Colonic mucosa (tissue), 4 donors: ENCODE measurements at regions not wholly inside any gene's neighbourhood (a gene's known extent, or its start where the extent isn't known, plus 50 kb on each side); places are given as distances from the start of the nearest gene placed in this dataset.

Experiments used
- DNase-seq: peaks from one replicate; pipeline ENCODE4 v3.0.0-alpha.2; 2020
- H3K27ac ChIP-seq: fragments of 200-600 bp; one replicate; pipeline ENCODE4 v1.8.0; 2021
- H3K27me3 ChIP-seq: fragments of 200-600 bp; one replicate; pipeline ENCODE4 v1.8.0; 2021
- H3K36me3 ChIP-seq: fragments of 200-600 bp; one replicate; pipeline ENCODE4 v1.8.0; 2021
- H3K4me1 ChIP-seq: fragments of 200-600 bp; one replicate; pipeline ENCODE4 v1.8.0; 2021; ENCODE audit warnings: mild to moderate bottlenecking
- H3K4me3 ChIP-seq: fragments of 200-600 bp; one replicate; pipeline ENCODE4 v1.8.0; 2021
- H3K9ac ChIP-seq, 2 donors: one replicate each; pipeline ENCODE4 v1.7.0; 2013; ENCODE audit warnings: control low read depth in 2 of 2, low read depth in 2 of 2, low read length in 2 of 2
- H3K9me3 ChIP-seq: fragments of 200-600 bp; one replicate; pipeline ENCODE4 v1.8.0; 2021
- intact Hi-C: fragments of 100-400 bp; cut with DNase I; formaldehyde crosslinking; loops from one replicate; pipeline ENCODE4 v1.14.1; 2022
- TF ChIP-seq, protein P1 (sequence below): fragments of 200-600 bp; IDR thresholded peaks from one replicate; pipeline ENCODE4 v1.8.0; 2022; ENCODE audit warnings: antibody characterized with exemption, mild to moderate bottlenecking
- donor health status: healthy.
- donor health status: DM: no; HTN: no; CAD: no.
- donor health status: DM: no; HTN: no; CAD: no.

DNA sequence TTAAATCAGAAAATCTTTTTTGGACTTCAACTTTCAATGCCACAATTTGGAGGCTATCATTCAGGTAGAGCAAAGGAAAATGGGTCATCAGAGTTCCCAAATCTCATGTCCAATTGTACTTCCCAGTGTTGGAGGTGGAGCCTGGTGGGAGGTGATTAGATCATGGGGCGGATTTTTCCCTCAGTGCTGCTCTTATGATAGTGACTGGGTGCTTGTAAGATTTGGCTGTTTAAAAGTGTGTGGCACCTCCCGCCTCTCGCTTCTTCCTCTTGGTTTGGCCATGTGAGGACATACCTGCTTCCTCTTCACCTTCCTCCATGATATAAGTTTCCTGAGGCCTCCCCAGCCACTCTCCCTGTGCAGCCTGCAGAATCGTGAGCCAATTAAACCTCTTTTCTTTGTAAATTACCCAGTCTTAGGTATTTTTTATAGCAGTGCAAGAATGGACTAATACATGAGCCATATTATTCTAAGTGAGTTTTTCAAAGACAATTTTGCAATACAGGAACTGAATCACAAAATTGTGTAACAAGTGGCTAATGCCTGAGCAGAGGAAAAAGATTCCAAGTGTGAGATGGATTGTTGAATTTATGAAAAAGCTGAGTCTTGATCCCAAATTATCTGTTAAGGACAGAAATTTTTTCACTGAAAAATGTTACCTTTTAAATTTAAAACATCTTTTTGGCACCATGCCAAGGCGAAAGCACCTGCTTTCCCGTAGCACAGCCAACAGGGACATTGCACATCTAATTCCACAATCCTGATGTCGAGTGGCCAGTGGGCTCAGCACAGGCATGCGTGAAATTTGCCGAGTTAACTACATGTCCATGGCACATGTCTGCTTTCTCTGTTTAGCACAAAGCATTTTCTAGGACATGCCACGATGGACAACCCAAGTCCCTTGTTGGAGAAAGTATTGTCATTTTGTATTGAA is 150.9 kb downstream of the COL6A3 start:
- Histone ChIP-seq H3K9me3 (no peaks in the 10 kb centered on the region), H3K9ac (no peak overlapping the region), H3K4me3 (no peak overlapping the region), H3K27ac (no peak overlapping the region), H3K27me3 (no peaks in the 10 kb centered on the region), H3K36me3 (no peaks in the 10 kb centered on the region), H3K4me1 (no peaks in the 10 kb centered on the region)
- TF ChIP-seq, protein P1, sequence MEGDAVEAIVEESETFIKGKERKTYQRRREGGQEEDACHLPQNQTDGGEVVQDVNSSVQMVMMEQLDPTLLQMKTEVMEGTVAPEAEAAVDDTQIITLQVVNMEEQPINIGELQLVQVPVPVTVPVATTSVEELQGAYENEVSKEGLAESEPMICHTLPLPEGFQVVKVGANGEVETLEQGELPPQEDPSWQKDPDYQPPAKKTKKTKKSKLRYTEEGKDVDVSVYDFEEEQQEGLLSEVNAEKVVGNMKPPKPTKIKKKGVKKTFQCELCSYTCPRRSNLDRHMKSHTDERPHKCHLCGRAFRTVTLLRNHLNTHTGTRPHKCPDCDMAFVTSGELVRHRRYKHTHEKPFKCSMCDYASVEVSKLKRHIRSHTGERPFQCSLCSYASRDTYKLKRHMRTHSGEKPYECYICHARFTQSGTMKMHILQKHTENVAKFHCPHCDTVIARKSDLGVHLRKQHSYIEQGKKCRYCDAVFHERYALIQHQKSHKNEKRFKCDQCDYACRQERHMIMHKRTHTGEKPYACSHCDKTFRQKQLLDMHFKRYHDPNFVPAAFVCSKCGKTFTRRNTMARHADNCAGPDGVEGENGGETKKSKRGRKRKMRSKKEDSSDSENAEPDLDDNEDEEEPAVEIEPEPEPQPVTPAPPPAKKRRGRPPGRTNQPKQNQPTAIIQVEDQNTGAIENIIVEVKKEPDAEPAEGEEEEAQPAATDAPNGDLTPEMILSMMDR: no peak
- intact Hi-C loops: no loop called here
- DNase-seq: no peak

DNA sequence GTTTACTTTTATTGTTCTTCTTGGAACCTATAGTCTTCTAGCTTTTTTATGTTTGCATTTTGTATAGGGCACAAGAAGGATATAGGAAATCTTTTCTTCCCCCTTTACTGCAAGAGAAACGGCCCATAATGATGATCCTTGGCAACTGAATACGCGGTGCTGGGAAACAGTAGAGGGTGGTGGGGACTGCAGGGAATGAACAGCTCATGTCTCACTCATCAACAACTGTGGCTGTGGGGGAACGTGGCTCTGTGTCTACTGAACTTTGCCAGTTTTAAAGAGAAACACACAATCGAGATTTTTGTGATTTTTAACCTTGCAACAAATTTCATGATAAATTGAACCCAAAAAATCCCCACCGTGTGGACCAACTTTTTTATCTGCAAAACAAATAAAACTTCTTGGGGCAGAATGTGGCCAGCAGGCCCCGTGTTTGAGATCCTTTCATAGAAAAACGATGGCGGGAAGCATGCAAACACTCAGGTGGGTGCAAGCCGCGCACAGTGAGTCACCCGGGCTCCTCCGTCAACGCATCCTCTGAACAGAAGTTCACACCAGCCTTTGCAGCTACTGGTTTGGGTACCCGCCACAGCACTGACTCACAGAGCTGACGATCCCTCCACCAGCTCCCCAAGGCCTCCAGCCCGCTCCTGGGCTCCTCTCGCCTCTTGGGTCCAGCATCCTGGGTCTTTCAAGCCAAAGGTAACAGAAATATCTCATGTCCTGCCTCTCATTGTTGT is 149.3 kb downstream of the COL6A3 start:
- intact Hi-C loops: no loop called here
- Histone ChIP-seq H3K36me3 (no peaks in the 10 kb centered on the region), H3K27me3 (no peaks in the 10 kb centered on the region), H3K4me1 (no peaks in the 10 kb centered on the region), H3K4me3 (no peak overlapping the region), H3K27ac (no peak overlapping the region), H3K9me3 (no peaks in the 10 kb centered on the region), H3K9ac (no peak overlapping the region)
- no peak for DNase-seq
- TF ChIP-seq, protein P1: no peak

DNA sequence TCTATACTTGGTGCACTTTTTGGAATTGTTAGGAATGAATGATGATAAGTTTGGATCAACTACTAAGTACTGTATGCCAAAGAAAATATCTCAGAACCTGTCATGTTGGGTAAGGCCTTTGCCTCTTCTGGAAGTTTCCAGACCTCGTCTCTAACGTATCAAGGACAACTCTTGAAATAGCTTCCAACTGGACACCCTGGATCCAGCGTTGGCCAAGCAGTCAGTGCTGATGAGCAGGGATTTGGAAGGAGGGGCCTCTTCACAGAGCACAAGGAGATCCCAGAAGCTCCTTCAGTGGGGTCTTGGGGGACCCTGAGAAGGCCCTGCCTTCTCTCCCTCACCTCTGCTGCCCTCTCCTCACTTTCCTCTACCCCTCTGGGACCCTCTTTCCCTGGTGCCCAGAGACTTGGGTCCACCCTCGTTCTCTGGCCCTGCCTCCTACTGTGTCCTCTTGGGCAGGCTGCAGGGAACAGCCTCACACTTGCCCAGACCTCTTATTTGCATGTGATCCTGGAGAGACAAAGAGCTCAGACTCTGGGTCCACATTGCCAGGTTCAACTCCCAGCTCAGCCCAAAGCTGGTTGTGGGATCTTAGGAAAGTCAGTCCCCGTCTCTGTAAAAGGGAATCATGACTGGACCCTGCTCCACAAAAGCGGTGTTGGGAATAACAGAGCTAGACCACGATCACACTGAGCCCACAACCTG is 145.8 kb downstream of the COL6A3 start:
- Histone ChIP-seq H3K27me3 (no peaks in the 10 kb centered on the region), H3K36me3 (no peaks in the 10 kb centered on the region), H3K9me3 (no peaks in the 10 kb centered on the region), H3K4me3 (no peak overlapping the region), H3K9ac (no peak overlapping the region), H3K27ac (no peak overlapping the region), H3K4me1 (no peaks in the 10 kb centered on the region)
- TF ChIP-seq, protein P1: no peak
- intact Hi-C loops: no loop called here
- DNase-seq: no peak

DNA sequence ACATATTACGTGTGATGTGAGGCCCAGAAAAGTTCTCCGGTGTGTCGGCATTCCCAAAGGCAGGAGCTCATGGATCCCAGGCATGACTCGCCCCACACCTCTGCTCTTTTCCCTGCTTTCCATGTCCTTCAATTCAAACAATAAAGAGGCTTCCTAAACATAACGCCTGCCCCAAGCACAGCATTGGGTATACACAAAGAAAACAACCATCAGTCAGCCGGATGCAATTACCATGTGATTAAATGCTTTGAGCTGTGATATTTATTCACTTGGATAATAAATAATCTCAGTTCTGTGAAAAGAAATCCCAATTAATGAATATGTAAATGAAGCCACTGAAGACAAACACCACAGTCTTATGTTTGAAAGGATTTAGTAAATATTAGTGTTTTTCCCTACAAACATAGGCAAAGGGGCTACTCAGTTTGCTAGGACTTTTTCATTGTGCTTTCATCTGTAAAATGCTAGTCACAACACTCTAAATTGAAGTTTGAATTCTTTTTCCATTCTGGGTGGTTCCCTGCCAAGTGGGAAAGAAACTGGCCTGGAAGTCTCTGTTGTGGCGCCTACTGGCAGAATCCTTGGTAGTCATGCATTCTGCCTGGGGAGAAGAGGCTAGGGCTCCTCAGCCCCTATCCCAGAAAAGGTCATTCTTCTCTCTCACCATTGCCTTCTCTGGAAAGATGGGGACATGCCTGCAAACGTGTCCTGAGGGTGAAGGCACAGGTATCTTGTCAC is 144.7 kb downstream of the COL6A3 start:
- no peak for DNase-seq
- TF ChIP-seq, protein P1: no peak
- H3K4me3 ChIP-seq: no peak overlapping the region
- H3K9me3 ChIP-seq: no peaks in the 10 kb centered on the region
- H3K36me3 ChIP-seq: no peaks in the 10 kb centered on the region
- no peaks in the 10 kb centered on the region for H3K4me1 ChIP-seq
- H3K9ac ChIP-seq: no peak overlapping the region
- no peak overlapping the region for H3K27ac ChIP-seq
- H3K27me3 ChIP-seq: no peaks in the 10 kb centered on the region
- intact Hi-C loops: no loop called here

DNA sequence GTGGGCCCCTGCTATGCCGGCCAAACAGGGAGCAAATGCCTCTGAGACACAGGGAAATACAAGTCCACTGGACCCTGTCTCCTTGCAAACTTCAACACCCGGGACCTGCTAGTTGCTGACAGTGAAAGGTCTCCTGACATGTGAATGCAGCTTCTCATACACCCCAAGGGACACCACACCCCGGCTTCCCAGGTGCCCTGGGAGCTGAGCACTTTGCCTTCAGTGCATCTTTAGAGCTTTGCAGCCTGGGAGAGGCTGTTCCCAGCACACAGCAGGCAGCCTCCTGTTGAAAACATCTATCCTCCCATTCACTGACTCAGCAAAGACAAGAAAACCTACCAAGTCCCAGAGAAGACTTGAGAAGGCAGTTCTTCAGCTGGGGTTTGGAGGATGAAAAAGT is 143.4 kb downstream of the COL6A3 start:
- H3K9me3 ChIP-seq: no peaks in the 10 kb centered on the region
- intact Hi-C loops: no loop called here

More for the DNA sequence above, 143.4 kb downstream of the COL6A3 start:
- Histone ChIP-seq H3K36me3 (no peaks in the 10 kb centered on the region), H3K27ac (no peak overlapping the region), H3K27me3 (no peaks in the 10 kb centered on the region), H3K9ac (no peak overlapping the region), H3K4me3 (no peak overlapping the region), H3K4me1 (no peaks in the 10 kb centered on the region)
- DNase-seq: no peak
- TF ChIP-seq, protein P1: no peak
